ENCODE measurements at regions not wholly inside any gene's neighbourhood (a gene's known extent, or its start where the extent isn't known, plus 50 kb on each side); places are given as distances from the start of the nearest gene placed in this dataset.

DNA sequence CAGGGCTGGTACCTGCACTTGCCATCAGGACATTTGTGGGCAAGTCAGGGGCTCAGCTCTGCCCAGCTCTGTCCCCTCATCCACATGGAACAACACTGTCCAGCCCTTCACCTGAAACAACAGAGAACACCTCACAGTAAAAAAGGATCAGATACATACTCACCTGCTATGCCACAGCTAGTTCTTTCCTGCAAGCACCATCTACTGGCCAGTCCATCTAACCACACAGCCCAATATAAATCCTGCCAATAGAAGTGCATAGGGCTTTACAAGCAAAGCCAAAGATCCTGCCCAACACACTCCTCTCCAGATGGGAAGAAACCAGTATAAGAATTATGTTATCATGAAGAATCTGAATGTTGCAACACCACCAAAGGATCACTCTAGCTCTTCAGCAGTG lies 52.2 kb upstream of the GALNT13 start:
- TF ChIP-seq CTCF (conservative IDR thresholded peaks at IDR 0.05; ENCODE audit: low read depth, low read length): peak; percentile 30
- DNase-seq (ENCODE audit: low read depth): no peak
- no peak overlapping the region for H3K4me3 ChIP-seq (ENCODE audit: low read length)
